NCI-H187 treated with DMSO at 0.1 percent for 48 hours (cell line): ENCODE measurements at regions not wholly inside any gene's neighbourhood (a gene's known extent, or its start where the extent isn't known, plus 50 kb on each side); places are given as distances from the start of the nearest gene placed in this dataset.
"Not testable (repeated sequence)": the region's sequence is repeated elsewhere in the genome, so short reads cannot be mapped to it uniquely, and the experiment has no call there.

Experiments used
- DNase-seq: peaks from one replicate; lab custom pipeline; 2025; lab: John Stamatoyannopoulos, UW

- DNase-seq, result no peak
Measured at GRCh38 chr2:160731415-160731814, 237.8 kb upstream of the RBMS1 start.

- no peak for DNase-seq
Measured at GRCh38 chr2:160731856-160732255, 238.2 kb upstream of the RBMS1 start.

- no peak for DNase-seq
Measured at GRCh38 chr2:160735696-160736095, 242.1 kb upstream of the RBMS1 start.

- DNase-seq, result no peak
Measured at GRCh38 chr2:160736148-160737028, 242.8 kb upstream of the RBMS1 start.

- DNase-seq, result no peak
Measured at GRCh38 chr2:160737247-160737646, 243.6 kb upstream of the RBMS1 start.

- DNase-seq, result no peak
Measured at GRCh38 chr2:160741271-160741670, 247.7 kb upstream of the RBMS1 start.

- no peak for DNase-seq
Measured at GRCh38 chr2:160741815-160742214, 248.2 kb upstream of the RBMS1 start.

- no peak for DNase-seq
Measured at GRCh38 chr2:160742667-160743066, 249.1 kb upstream of the RBMS1 start.

GRCh38 chr2:160747501-160748170, 254.0 kb upstream of the RBMS1 start:
- DNase-seq, result no peak

GRCh38 chr2:160751021-160751420, 257.4 kb upstream of the RBMS1 start:
- no peak for DNase-seq

GRCh38 chr2:160752475-160753330, 259.1 kb upstream of the RBMS1 start:
- no peak for DNase-seq

- no peak for DNase-seq
Measured at GRCh38 chr2:160753331-160753654, 259.7 kb upstream of the RBMS1 start.

- no peak for DNase-seq
Measured at GRCh38 chr2:160753960-160754359, 260.4 kb upstream of the RBMS1 start.

GRCh38 chr2:160756481-160756880, 262.9 kb upstream of the RBMS1 start:
- no peak for DNase-seq

GRCh38 chr2:160762493-160763128, 269.0 kb upstream of the RBMS1 start:
- DNase-seq, result not testable (repeated sequence)

- DNase-seq, result no peak
Measured at GRCh38 chr2:160783474-160783873, 289.9 kb upstream of the RBMS1 start.

- no peak for DNase-seq
Measured at GRCh38 chr2:160784034-160784433, 290.4 kb upstream of the RBMS1 start.

- DNase-seq, result no peak
Measured at GRCh38 chr2:160790738-160791137, 297.1 kb upstream of the RBMS1 start.

- DNase-seq, result no peak
Measured at GRCh38 chr2:160791884-160792283, 298.3 kb upstream of the RBMS1 start.

GRCh38 chr2:160792837-160793236, 299.2 kb upstream of the RBMS1 start:
- no peak for DNase-seq

- DNase-seq, result no peak
Measured at GRCh38 chr2:160794926-160795325, 301.3 kb upstream of the RBMS1 start.

- DNase-seq, result no peak
Measured at GRCh38 chr2:160803881-160804280, 310.3 kb upstream of the RBMS1 start.
